Hematopoietic multipotent progenitor cell treated with erythropoietin and hydrocortisone succinate and interleukin-3 and kit ligand, for 8 days (in vitro differentiated cells): ENCODE measurements at regions not wholly inside any gene's neighbourhood (a gene's known extent, or its start where the extent isn't known, plus 50 kb on each side); places are given as distances from the start of the nearest gene placed in this dataset.

Experiments used
- DNase-seq: peaks from one replicate; pipeline ENCODE4 v3.0.0-alpha.2; 2015

DNA sequence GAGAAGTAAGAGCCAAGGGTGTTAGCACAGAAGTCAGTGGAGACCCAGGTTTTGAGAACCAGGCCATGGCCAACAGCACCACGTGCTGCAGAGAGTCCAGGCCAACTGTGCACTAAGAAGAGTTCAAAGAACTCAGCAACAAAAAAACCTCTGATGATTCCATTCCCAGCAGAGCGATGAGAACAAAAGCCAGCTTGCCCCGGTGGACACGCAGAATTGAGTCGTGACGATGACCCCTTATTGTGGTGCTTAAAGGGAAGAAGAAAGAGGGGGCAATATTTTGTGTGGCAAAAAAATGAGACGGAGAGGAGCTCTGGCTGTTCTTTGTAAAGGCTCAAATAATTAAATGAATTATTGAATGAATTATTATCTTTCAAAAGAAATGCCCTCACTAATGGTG lies 468.3 kb upstream of the AUTS2 start:
- DNase-seq = no peak

- DNase-seq = no peak
These were observed 467.9 kb upstream of the AUTS2 start for GRCh38 chr7:69130396-69130795.

- no peak for DNase-seq
These were observed 464.0 kb upstream of the AUTS2 start for GRCh38 chr7:69134316-69134715.

DNA sequence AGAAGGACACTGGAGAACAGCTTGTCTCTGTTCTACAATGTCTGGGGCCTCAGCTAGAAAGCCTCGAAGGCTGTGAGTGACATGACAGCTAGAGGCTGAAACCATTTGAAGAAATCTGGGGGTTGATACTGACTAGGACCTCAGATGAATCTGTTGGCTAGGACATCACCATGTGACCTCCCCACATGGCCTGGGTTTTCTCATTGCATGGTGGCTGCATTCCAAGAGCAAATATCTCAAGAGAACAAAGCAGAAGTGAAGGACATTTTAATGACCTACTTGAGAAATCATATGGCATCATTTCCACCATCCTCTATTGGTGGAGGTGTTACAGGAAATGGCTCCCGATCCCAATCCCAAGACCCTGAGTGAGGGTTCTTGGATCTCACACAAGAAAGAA lies 450.6 kb upstream of the AUTS2 start:
- no peak for DNase-seq

DNA sequence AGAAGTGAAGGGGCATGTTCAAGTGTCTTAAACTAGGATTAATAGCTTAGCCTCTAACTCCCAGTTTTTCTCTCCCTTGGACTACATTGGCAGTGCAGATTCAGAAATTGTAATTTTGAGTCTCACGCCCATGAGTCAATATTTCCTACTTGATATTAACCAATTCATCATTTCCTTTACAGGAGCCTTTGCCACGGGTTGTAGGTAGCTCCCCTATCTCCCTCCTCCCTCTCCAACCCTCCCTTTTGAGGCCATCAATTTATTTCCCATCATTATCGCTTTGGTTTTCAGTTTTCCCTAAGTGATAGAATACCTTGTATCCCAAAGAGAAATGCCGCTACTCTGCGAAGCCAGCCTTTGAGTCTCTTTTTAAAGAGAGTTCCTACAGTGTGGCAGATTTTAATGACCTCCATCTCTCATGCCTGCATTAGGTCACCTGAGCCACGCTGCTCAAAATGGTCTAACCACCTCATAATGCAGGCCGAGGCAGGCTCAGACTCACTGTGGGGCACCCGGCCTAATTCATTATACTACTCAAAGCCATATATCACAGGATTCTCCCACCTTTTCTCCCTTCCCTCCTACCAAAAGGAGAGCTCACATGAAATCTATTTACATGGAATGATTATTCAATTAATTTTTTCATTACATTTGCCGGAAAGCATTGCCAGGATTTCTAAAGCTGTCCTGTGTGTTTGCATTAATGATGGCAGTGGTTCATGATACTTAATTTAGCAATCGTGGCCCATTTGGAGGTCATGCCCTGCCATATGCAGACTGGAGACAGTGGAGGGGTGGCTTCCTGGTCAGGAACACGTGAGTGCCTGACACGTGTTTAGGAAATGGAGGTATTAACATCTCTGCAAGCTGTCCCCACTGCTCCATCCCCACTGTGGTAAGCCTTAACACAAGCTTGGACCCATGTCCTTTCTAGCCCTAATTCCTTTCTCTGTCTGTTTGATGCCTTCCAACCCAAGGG lies 448.2 kb upstream of the AUTS2 start:
- no peak for DNase-seq

GRCh38 chr7:69162326-69162725 lies 435.9 kb upstream of the AUTS2 start:
- DNase-seq = no peak

DNA sequence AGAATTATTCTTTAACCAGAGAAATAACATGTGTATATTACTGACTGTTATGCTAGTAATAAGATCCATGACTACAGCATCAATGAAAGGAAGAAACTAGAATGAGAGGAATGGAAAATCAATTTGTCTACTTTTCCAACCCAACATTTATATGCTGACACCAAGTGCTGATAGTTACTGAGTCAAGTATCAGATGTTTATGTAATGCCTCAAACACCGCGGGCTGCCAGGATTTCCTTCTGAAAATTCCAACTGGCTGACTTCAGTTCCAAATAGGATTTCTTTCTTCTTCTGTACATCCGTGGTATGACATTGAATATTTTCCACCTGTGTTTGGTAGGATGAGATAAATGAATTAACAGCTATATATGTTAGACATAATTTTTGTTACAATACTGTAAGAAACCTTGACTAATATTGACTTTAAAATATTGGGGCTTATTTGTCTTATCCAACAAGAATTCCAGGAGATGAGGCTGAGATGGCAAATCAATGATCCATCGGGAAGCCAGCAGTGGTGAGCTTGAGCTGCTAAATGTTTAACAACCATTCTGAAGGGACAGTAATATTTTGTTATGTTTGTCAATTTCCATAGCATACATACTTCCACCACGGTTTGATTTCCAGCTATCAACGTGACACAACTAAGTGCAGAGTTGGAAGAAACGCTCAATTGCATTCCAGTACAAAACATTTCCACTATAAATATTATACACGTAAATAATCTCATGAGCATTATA lies 435.2 kb upstream of the AUTS2 start:
- DNase-seq = no peak

GRCh38 chr7:69166979-69167516 lies 431.2 kb upstream of the AUTS2 start:
- no peak for DNase-seq

- no peak for DNase-seq
These were observed 428.9 kb upstream of the AUTS2 start for GRCh38 chr7:69169386-69169785.

DNA sequence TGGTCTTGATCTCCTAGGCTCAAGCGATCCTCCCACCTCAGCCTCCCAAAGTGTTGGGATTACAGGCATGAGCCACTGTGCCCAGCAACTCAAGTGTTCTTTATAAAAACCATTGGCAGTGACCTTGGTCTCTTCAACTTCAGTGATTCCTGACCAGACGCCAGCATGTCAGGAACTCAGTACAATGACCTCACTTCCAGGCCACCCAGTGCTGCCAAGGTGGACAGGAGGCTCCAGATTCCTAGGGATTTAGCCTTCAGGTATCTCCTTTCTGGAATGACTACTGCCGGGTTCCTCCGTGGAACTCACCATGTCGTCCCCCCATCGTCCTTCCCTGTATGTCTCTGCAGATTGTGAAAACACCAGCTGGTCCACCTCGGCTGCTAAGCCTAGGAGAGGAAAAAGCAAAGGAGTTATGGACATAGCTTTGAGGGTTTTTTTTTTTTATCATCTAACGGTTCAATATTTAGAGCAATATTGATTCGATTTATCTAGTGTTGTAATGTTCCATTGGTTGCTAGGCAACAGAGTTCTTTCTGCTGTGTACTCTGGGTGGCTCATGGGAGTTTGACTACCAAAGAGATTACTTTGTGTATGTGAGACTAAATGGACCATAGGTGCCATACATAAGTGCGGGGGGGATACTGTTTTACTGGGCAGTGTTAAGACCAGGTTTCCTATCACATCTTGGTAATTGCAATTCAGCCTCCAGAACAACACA lies 425.8 kb upstream of the AUTS2 start:
- no peak for DNase-seq

GRCh38 chr7:69173341-69173740 lies 424.9 kb upstream of the AUTS2 start:
- DNase-seq = no peak

DNA sequence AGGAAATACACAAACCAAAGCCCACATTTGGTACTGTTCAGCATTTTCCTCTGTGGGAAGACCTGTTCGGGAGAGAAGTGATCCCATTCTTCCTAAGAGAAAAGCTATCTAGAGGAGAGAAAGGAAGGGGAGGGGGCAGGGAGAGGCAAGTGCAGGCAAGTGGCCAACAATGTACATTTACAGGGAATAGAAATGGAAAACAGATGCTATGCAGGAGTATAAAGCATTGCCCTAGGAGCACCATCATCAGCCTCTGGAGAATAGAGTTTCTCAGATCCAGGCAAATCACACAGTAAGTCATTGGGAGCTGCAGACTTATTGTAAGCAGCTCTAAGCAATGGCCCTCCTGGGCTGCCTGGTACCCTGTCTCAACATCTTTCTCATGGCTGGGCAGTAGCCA lies 424.4 kb upstream of the AUTS2 start:
- no peak for DNase-seq

DNA sequence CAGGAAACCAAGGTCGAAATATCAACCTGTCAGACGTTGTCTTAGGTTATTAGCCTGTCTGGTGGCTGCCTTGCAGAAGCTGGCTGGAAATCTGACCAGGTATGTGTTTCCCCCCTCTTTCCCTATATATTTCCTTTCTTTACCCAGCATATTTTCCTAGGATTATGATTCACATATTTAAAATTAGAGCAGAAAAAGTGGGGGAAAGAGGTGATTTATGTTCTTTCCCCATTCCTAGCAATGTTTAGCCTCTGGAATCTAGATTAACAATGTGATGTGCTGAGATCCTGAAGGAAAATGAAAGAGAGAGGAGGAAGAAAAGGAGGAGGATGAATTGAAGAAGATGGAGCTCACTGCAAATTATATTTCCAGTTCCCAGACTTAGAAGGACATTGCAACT lies 421.4 kb upstream of the AUTS2 start:
- DNase-seq = no peak

GRCh38 chr7:69177461-69177861 lies 420.8 kb upstream of the AUTS2 start:
- no peak for DNase-seq

- no peak for DNase-seq
These were observed 420.3 kb upstream of the AUTS2 start for GRCh38 chr7:69177941-69178494.

- DNase-seq = no peak
These were observed 417.6 kb upstream of the AUTS2 start for GRCh38 chr7:69180662-69181061.

- DNase-seq = no peak
These were observed 415.4 kb upstream of the AUTS2 start for GRCh38 chr7:69182596-69183467.

DNA sequence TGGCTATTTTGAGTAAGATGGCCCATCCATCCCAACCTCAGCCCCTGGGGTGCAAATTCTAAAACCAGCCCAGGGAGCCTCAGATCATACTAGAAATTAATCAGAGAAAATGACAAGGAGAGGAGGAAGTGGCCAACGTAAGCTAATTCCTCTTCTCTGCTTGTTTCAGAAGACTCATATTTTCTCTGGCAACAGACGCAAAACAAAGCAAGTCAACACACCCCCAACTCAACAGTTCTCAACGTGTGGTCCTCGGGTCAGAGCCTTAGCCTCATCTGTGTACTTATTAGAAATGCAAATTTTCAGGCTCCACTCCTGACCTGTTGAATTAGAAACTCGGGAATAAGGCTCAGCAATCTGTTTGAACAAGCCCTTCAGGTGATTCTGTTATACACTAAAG lies 413.9 kb upstream of the AUTS2 start:
- DNase-seq = no peak

- no peak for DNase-seq
These were observed 413.1 kb upstream of the AUTS2 start for GRCh38 chr7:69185170-69185569.

DNA sequence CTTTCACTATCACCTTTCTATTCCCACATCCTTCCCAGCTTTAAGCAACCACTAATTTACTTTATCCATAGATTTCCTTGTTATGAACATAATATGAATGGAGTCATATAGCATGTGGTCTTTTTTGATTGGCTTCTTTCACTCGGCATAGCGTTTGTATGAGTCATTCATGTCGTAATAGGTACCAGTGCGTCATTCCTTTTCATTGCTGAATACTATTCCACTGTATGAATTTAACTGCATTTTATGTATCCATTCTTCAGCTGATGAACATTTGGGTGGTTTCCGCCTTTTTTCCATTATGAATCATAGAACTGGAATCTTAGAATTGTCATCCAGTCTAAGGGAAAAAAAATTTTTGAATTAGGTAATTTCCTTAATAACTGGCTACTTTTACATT lies 411.3 kb upstream of the AUTS2 start:
- no peak for DNase-seq

DNA sequence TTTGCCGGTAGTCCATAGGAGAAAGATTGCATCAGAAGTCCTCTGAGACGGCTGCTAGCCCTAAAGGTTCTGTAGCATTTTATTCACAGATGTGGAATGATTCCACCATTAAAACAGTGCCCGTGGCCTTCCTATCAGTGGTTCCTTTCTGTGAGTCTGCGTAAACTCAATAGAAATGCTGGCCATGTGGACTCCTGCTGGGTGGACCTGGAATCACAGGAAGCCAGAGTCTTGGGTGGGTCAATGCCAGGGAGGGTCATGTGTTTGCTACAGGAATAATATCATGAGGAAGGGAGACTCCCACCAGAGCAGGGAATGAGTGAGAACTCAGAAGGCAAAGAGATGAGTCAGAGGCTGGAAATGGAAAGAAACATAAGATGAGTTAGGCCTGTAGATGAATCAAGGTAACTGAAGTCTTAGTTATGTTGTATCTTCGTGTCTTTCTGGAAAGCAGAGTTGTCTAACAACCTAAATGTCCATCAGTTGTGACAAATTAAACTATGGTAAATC lies 410.4 kb upstream of the AUTS2 start:
- DNase-seq = no peak

- no peak for DNase-seq
These were observed 408.9 kb upstream of the AUTS2 start for GRCh38 chr7:69189406-69189805.
